Left ventricle myocardium inferior (tissue), 1 donor: ENCODE measurements at regions not wholly inside any gene's neighbourhood (a gene's known extent, or its start where the extent isn't known, plus 50 kb on each side); places are given as distances from the start of the nearest gene placed in this dataset.
"Not testable (repeated sequence)": the region's sequence is repeated elsewhere in the genome, so short reads cannot be mapped to it uniquely, and the experiment has no call there.

ENCODE experiments used
- DNase-seq: peaks from one replicate; pipeline ENCODE4 v3.0.0-alpha.2; 2020
- H3K27ac ChIP-seq: fragments of 200-600 bp; replicated peaks from 2 replicates; pipeline ENCODE4 v1.8.0; 2021
- H3K27me3 ChIP-seq: fragments of 200-600 bp; 2 replicates; pipeline ENCODE4 v1.8.0; 2021; ENCODE audit warnings: low read depth
- H3K36me3 ChIP-seq: fragments of 200-600 bp; 2 replicates; pipeline ENCODE4 v1.8.0; 2021
- H3K4me1 ChIP-seq: fragments of 200-600 bp; 2 replicates; pipeline ENCODE4 v1.8.0; 2021
- H3K4me3 ChIP-seq: fragments of 200-600 bp; 2 replicates; pipeline ENCODE4 v1.8.0; 2021; ENCODE audit warnings: mild to moderate bottlenecking, moderate library complexity
- H3K9me3 ChIP-seq: fragments of 200-600 bp; replicated peaks from 2 replicates; pipeline ENCODE4 v1.8.0; 2021
- intact Hi-C: fragments of 100-400 bp; cut with micrococcal nuclease; formaldehyde crosslinking; loops from one replicate; pipeline ENCODE4 v1.11.0; 2022
- TF ChIP-seq, protein P1 (sequence below): fragments of 200-600 bp; IDR thresholded peaks from 2 replicates; pipeline ENCODE4 v1.8.0; 2021; ENCODE audit warnings: antibody characterized with exemption, mild to moderate bottlenecking, borderline replicate concordance
- donor health status: DM: no; HTN: yes; CAD: no; lungs with severe emphysema.

DNA sequence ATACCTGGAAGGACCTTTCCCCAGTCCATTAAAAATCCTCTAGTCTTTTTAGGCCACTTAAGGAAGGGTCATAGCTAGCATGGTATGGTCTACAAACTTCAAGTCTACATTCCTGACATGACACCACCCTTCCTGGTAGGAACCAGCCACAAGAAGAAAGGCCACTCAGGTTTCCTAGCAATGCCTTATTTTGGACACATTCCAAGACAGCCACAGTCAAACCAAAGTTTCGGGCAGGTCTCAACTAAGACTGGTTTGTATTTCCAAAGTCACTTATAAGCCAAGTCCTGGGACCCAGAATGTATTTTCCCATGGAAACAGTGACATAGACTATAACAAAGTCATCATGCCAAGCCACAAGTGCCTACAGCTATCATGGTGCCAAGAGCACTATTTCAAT is 50.6 kb upstream of the SLC44A3 start:
- TF ChIP-seq, protein P1, sequence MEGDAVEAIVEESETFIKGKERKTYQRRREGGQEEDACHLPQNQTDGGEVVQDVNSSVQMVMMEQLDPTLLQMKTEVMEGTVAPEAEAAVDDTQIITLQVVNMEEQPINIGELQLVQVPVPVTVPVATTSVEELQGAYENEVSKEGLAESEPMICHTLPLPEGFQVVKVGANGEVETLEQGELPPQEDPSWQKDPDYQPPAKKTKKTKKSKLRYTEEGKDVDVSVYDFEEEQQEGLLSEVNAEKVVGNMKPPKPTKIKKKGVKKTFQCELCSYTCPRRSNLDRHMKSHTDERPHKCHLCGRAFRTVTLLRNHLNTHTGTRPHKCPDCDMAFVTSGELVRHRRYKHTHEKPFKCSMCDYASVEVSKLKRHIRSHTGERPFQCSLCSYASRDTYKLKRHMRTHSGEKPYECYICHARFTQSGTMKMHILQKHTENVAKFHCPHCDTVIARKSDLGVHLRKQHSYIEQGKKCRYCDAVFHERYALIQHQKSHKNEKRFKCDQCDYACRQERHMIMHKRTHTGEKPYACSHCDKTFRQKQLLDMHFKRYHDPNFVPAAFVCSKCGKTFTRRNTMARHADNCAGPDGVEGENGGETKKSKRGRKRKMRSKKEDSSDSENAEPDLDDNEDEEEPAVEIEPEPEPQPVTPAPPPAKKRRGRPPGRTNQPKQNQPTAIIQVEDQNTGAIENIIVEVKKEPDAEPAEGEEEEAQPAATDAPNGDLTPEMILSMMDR = no peak
- DNase-seq = no peak
- intact Hi-C loops = no loop called here
- Histone ChIP-seq H3K27me3 (no peaks in the 10 kb centered on the region), H3K9me3 (peaks cover 3% of the 10 kb centered on the region), H3K36me3 (no peaks in the 10 kb centered on the region), H3K4me1 (no peaks in the 10 kb centered on the region), H3K27ac (no peak overlapping the region), H3K4me3 (no peak overlapping the region)

DNA sequence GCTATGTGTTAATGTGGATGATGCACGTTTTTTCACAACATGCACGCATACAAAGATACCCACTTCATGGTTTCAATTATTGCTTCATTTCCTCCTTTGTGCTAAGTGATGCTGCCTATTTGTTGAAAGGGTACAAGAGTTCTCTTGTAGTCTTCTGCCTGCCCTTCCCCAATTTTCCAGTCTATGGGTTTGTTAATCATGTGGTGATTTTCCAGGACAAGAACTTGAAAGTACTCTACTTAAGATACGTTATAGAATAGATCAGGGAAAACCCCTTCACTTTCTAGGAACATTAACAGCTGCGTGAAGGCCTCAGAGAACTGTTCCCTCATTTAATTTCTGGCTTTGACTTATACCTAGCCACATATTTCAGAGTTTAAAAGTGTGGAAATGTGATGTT is 52.1 kb upstream of the SLC44A3 start:
- no peak for DNase-seq
- no peaks in the 10 kb centered on the region for H3K27me3 ChIP-seq
- no peaks in the 10 kb centered on the region for H3K36me3 ChIP-seq
- peaks cover 13% of the 10 kb centered on the region for H3K9me3 ChIP-seq
- H3K27ac ChIP-seq = no peak overlapping the region
- intact Hi-C loops = no loop called here
- no peak overlapping the region for H3K4me3 ChIP-seq
- TF ChIP-seq, protein P1 = no peak
- H3K4me1 ChIP-seq = no peaks in the 10 kb centered on the region

DNA sequence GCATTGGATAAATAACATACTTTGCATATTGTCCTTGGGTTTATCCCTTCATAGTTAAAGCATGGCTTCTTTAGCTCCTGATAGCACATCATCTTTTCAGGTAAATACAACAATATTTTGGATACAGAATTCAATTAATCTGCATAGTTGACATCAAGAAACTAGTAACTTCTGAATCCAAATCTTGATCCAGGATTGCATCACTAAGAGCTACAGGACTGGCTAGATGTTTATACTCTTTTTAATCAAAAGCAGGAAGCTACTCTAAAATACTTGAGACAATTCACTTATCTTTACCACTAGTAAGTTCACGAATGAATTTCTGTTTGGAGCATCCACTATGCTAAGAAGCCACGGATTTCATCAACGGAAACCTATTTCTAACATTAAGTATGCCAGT is 54.2 kb upstream of the SLC44A3 start:
- no peaks in the 10 kb centered on the region for H3K36me3 ChIP-seq
- H3K4me1 ChIP-seq = no peaks in the 10 kb centered on the region
- peaks cover 14% of the 10 kb centered on the region for H3K9me3 ChIP-seq
- H3K27me3 ChIP-seq = no peaks in the 10 kb centered on the region
- TF ChIP-seq, protein P1 = no peak
- H3K27ac ChIP-seq = no peak overlapping the region
- intact Hi-C loops = no loop called here
- DNase-seq = no peak
- no peak overlapping the region for H3K4me3 ChIP-seq

DNA sequence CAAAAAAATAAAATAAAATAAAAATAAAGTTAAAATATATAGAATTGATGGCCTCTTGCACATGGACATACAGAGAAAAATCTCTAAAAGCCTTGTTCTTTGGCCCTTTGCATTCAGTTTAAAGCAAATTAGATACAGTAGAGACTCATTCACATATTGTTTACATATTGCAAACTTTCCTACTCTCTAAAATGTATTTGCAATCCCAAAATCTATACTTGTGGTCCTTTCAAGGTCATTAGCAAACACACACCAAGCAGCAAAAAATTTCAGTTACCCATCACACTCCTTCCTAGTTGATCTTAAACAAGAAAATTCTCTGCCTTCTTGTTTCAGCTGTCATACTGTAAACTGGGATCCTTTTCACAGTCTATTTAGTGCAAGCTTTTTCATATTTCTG is 61.0 kb upstream of the SLC44A3 start:
- H3K27me3 ChIP-seq = no peaks in the 10 kb centered on the region
- H3K9me3 ChIP-seq = peaks cover 14% of the 10 kb centered on the region
- intact Hi-C loops = no loop called here
- H3K4me1 ChIP-seq = peaks cover 31% of the 10 kb centered on the region
- H3K36me3 ChIP-seq = no peaks in the 10 kb centered on the region
- no peak overlapping the region for H3K27ac ChIP-seq
- H3K4me3 ChIP-seq = no peak overlapping the region
- DNase-seq = no peak
- TF ChIP-seq, protein P1 = no peak

DNA sequence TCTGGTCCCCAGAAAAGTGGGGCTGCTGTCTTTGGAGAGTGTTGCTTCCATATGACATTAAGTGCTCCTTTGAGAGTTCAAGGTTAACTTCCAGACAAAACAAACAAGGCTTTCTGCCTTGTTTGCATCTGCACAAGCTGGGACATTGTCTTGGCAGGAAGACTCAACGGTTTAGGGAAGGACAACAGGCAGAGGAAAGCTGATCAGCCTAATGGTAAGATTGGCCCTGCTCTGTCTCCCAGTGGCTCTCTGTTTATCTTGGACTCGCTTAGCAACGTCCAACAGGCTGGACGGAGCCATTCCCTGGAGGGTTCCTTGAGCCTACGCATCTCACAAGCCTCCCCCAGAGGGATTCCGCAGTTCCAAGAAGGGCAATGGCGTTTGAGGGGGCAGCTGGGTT is 62.2 kb upstream of the SLC44A3 start:
- Histone ChIP-seq H3K4me3 (no peak overlapping the region), H3K27me3 (no peaks in the 10 kb centered on the region), H3K4me1 (peaks cover 44% of the 10 kb centered on the region), H3K36me3 (no peaks in the 10 kb centered on the region), H3K9me3 (peaks cover 3% of the 10 kb centered on the region), H3K27ac (peak overlapping the region; percentile 50)
- DNase-seq = peak; percentile 55
- intact Hi-C loops = no loop called here
- TF ChIP-seq, protein P1 = no peak

DNA sequence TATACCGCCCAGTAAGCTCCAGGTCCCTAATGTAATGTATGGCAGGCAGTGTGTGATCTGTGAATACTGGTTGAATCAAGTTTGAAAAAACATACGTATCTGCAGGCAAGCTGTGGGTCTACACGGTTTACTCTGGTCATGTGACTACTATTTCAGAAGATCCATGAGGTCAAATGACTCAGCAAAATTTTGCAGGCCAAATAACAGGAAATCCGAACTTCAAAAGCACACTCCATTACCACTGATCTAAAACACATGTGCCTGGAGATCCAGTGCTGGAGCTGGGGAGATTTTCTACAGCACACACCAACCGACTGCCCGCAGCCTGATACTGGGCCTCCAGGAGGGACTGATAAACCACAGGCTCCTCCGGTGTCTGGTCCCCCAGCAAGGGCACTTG is 64.5 kb upstream of the SLC44A3 start:
- H3K27me3 ChIP-seq = no peaks in the 10 kb centered on the region
- H3K9me3 ChIP-seq = peaks cover 6% of the 10 kb centered on the region
- intact Hi-C loops = no loop called here
- TF ChIP-seq, protein P1 = no peak
- no peak for DNase-seq
- H3K27ac ChIP-seq = peak overlapping the region; percentile 89
- H3K4me3 ChIP-seq = no peak overlapping the region
- no peaks in the 10 kb centered on the region for H3K36me3 ChIP-seq
- H3K4me1 ChIP-seq = peaks cover 46% of the 10 kb centered on the region

DNA sequence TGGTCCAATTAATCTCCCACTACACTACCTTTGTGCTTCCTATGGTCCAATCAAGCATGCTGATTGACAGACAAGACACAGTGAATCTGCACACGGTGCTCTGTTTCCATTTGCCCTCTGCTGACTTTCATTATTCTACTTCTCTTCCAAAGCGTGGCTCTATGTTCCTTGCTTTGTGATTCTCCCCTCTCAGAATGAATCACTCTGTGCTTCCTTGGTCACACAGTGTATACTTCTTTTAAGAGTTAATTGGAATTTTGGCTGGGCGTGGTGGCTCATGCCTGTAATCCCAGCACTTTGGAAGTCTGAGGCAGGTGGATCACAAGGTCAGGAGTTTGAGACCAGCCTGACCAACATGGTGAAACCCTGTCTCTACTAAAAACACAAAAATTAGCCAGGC is 65.1 kb upstream of the SLC44A3 start:
- H3K4me3 ChIP-seq, DNase-seq, H3K9me3 ChIP-seq, H3K36me3 ChIP-seq, intact Hi-C loops, H3K27me3 ChIP-seq: not testable (repeated sequence)
- Histone ChIP-seq H3K4me1 (peaks cover 46% of the 10 kb centered on the region), H3K27ac (peak overlapping the region; percentile 89)
